ENCODE measurements at regions not wholly inside any gene's neighbourhood (a gene's known extent, or its start where the extent isn't known, plus 50 kb on each side); places are given as distances from the start of the nearest gene placed in this dataset.

DNA sequence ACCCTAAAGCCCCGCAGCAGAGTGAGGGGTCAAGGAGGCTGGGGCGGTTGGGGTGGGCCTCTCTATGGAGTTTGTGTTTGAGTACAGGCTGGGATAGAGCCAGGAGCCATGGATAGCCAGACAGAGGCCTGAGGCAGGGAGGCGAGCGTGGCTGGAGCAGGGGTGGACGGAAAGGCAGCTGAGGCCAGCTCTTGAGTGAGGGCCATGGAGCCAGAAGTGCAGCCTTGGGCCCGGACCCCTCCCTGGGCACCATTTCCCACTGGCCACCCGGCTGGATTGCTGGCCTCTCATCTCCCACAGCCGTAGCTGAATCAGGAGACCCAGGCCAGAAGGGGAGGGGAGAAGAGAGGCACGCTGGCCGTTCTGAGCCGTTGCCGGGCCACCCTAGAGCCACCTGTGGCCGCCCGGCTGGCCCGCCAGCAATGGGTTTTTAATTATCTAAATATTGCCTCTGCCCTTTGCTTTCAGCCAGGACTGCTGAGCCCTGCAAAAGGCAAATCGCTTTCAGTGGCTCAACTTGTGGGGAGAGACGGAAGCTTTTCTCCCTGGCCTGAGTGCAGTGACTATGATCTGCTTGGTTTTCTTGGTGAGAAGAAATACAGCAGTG is 75.2 kb upstream of the GSE1 start:
- TF ChIP-seq, protein P1, sequence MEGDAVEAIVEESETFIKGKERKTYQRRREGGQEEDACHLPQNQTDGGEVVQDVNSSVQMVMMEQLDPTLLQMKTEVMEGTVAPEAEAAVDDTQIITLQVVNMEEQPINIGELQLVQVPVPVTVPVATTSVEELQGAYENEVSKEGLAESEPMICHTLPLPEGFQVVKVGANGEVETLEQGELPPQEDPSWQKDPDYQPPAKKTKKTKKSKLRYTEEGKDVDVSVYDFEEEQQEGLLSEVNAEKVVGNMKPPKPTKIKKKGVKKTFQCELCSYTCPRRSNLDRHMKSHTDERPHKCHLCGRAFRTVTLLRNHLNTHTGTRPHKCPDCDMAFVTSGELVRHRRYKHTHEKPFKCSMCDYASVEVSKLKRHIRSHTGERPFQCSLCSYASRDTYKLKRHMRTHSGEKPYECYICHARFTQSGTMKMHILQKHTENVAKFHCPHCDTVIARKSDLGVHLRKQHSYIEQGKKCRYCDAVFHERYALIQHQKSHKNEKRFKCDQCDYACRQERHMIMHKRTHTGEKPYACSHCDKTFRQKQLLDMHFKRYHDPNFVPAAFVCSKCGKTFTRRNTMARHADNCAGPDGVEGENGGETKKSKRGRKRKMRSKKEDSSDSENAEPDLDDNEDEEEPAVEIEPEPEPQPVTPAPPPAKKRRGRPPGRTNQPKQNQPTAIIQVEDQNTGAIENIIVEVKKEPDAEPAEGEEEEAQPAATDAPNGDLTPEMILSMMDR (conservative IDR thresholded peaks at IDR 0.05): no peak
- no peak for TF ChIP-seq EZH2 (IDR thresholded peaks at IDR 0.05; ENCODE audit: low read depth)

All from PC-9 (cell line).